Activated CD4-positive, CD25-positive, alpha-beta regulatory T cell (primary cell): ENCODE measurements at regions not wholly inside any gene's neighbourhood (a gene's known extent, or its start where the extent isn't known, plus 50 kb on each side); places are given as distances from the start of the nearest gene placed in this dataset.
"Not testable (repeated sequence)": the region's sequence is repeated elsewhere in the genome, so short reads cannot be mapped to it uniquely, and the experiment has no call there.

Experiments used
- DNase-seq, 4 experiments: peaks; one replicate each; lab custom pipeline; 2025; lab: John Stamatoyannopoulos, UW

DNA sequence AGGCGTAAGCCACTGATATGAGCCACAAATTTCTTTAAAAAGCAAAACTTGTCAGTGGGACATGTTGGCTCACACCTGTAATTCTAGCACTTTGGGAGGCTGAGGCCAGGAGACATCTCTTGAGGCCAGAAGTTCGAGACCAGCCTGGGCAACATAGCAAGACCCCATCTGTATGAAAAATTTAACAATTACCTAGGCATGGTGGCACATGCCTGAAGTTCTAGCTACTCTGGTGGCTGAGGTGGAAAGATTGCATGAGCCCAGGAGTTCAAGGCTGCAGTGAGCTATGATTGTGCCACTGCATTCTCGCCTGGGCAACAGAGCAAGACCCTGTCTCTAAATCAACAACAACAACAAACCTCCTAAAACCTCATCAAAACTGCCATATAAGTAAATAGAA is 147.6 kb upstream of the BARHL2 start:
- no peak for DNase-seq

DNA sequence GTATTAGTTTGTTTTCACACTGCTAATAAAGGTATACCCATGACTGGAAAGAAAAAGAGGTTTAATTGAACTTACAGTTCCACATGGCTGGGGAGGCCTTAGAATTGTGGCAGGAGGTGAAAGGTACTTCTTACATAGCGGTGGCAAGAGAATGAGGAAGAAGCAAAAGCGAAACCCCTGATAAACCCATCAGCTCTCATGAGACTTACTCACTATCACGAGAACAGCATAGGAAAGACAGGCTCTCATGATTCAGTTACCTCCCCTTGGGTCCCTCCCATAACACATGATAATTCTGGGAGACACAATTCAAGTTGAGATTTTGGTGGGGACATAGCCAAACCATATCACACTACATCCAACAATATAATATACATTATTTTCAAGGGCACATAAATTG is 145.7 kb upstream of the BARHL2 start:
- no peak for DNase-seq

DNA sequence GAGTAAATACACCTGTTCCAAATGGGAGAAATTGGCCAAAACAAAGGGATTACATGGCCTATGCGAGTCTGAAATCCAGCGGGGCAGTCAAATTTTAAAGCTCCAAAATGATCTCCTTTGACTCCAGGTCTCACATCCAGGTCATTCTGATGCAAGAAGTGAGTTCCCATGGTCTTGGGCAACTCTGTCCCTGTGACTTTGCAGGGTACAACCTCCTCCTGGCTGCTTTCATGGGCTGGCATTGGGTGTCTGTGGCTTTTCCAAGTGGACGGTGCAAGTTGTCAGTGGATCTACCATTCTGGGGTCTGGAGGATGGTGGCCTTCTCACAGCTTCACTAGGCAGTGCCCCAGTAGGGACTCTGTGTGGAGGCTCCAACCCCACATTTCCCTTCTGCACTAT is 144.3 kb upstream of the BARHL2 start:
- DNase-seq, result not testable (repeated sequence)

DNA sequence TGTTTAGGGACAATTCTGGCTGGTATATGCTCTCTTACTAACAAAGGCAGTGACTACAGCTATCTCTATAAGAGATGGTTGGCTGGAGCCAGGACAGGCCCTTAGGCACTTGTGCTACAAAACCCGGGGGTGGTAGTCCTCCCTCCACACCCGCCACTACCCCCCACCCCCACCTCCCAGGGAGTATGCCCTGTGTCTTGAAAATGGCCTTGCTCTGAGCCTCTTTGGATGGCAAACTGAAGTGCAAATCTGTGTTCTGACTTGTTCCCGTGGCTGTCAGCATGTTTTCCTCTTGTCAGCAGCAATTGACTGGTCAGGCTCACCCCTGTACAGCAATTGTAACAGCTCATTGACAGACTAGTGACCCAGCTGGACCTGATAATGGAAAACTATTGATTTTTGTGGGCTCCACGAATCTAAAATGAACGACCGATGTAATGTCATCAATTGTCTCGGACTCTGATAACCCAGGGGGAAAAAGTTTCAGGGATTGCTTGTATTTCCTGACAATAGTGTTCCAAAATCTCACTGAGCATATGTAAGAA is 139.4 kb upstream of the BARHL2 start:
- no peak for DNase-seq

DNA sequence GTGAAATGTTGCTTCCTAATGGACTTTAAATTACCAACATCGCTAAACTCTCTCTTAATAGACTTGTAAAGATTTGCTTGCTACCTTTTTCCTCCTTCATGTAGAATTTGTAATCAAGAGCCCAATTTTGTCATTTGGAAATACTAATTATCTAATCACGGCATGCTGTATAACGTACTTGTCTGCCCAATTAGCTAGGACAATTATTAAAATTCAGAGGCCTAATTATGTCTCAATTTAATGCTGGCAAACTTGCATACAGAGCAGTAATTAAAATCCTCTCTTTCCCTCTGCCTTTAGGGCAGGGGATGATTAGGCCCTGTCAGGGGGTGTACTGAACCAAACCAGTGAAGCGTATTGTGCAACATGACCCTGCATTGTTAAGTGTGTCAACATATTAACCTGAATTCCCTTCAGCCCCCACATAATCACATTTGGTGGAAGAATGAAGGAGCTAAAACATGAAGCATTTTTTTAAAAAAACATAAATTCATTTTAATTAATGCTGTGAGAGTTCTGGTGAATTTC is 137.4 kb upstream of the BARHL2 start:
- DNase-seq, result no peak

DNA sequence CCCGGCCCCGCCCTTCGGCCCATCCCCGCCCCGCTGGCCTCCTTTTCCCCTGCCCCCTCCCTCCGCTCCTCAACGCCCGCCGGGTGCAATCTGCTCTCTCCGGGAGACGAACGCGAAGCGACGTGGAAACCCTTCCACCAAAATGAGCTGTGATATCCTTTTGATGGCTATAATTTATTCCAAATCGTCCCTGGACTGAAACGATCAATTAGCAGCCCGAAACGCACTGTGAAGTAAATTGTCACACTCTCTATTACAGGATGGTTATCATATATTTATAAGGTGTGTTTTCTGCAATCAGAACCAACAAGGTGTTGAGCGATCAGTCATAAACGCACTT is 134.6 kb upstream of the BARHL2 start:
- no peak for DNase-seq

DNA sequence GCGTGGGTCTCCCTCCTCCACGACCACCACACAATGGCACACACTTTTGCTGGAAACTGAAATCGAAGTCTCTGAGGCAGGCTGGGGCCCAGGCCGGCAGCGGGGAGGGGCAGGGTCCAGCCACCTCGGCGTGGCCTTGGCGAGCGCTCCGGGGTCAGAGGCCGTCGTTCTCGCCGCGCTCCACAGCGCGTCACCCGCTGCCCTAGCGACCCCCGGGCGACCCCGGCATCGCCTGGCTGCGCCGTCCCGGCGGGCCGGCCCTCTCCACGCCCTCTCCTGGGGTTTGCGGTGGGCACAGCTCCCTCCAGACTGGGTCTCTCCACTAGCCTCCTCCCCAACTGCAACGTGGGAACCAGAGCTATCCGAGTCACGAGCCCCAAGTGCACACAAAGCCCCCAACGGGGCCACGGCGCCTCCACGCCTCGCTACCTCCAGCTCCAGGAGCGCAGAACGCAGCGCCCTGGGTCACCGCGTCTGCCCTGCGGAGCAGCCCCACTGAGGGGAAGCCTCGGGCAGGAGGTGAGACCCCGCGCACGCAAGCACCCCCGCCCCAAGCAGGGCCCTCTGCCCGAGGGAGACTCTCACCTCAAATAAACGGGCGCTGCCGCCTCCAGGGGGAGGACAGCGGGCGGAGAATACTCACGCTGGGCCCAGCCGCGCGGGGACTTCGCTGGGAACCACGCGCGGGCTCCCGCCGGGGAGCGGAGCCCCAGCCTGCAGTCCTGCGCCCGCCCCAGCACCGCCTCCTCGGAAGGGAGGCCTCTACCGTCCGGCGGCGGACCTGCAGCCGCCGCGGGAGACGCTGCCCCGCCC is 134.0 kb upstream of the BARHL2 start:
- peak; percentile 41 to 59 (median 53) for DNase-seq

DNA sequence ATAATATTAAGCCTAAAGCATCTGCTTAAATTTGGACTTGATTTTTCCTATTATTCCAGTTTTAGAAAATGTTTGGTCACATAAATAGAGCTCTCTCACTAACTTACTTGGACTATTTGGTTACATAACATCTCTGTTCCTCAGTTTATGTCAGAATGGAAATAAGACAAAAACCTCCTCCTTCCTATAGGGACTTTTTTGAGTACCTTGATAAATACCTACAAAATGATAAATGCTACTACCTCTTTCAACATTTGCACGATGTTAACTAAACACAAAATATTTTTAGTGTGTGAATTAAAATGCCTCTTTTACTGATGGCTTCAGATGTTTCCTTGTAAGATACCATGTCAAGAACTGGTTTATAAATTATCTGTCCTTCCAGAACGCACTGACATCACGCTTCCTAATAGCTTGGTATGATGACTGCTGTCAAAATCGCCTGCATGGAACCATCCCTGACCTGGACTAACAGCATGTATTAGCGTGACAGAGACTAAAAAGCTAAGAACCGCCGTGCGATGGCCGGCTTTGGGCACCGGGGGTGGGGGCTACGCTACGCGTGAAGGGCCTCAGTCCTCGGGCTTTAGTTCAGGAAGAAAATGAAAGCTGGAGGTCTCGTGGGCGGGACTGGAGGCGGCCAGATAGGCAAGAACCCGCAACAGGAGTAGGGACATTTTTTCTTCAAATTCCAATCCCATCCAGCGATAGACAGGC is 133.2 kb upstream of the BARHL2 start:
- DNase-seq, result no peak

DNA sequence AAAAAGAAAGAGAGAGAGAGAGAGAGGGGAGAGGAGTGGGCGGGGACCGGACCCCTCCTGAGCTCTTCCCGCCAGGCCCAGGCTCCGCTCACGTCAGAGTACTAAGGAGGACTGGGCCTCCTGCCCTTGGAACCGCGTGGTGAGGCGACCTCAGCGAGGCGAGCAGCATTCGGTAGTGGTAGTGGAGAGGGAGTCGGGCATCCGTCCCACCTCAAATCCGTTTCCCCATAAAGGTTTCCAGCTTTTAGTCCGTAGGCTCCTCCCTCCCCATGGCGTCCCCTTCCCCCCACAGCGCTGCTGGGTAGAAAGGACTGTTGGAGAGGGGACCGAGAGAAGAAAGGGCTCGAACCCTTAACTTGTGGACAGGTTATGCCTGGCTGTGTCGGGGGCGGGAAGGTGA is 124.4 kb upstream of the BARHL2 start:
- no peak for DNase-seq

DNA sequence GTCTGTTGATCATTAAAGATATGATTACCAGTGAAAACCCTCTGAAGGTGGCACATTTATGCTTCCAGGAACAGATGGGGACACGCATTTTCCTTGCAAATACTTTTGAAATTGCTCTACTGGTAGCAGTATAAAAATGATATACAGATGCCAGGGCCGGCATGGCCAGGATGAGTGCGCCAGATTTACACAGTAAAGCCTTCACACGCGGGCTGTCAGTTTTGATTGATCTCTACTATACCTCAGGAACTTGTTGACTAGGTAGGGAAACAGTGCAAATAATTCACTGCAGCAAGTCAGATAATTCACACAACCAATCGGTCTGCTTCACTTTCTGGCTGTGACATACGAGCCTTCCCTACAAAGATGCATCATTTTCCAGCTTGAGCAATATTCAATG is 123.2 kb upstream of the BARHL2 start:
- DNase-seq, result no peak

DNA sequence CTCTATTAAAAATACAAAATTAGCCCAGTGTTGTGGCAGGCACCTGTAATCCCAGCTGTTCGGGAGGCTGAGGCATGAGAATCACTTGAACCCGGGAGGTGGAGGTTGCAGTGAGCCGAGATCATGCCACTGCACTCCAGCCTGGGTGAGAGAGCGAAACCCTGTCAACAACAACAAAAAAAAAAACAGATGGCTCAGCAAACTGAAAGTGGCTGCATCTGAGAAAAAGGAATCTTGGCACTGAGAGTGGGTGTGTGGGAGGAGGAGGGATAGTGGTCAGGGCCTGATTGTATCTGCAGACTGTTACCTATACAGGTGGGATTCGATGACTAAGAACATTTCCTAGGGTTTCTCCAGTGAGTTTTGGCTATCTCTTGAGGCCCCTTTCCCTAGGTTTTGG is 122.2 kb upstream of the BARHL2 start:
- DNase-seq, result no peak

DNA sequence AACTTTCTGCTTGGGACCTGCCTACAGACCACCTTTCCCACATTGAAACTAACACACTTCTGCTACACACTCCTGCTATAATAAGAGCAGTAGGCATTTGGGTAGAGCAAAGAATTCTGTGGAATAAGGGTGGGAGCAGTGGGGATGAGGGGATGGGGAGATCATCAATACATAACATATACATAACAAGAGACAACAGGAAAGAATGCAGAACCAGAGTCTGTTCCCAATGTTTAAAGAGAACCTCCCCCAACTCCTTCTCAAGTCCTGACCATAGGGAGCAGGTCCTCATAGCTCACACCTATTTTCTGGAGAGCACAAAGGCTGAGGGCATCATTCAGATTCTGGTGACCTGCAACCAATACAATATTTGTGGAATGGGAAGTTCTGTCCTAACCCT is 121.6 kb upstream of the BARHL2 start:
- no peak for DNase-seq

DNA sequence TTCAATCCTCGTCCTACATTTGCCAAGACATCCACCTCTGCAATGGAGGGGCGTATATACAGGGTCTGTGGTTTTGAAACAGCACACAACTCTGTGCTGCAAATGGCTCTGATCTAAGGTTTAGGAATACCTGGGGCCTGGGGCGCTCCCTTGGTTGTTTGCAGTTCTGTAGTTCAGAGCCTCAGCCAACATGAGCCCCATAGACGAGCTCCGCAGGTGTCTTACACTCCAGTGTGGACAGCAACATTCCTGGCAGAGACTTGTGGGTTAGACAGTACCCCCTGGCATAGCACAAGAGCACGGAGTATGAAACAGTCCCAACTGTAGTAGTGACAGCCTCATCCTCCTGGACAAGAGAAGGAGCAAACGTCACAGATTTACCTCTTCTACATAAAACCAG is 120.3 kb upstream of the BARHL2 start:
- no peak for DNase-seq

DNA sequence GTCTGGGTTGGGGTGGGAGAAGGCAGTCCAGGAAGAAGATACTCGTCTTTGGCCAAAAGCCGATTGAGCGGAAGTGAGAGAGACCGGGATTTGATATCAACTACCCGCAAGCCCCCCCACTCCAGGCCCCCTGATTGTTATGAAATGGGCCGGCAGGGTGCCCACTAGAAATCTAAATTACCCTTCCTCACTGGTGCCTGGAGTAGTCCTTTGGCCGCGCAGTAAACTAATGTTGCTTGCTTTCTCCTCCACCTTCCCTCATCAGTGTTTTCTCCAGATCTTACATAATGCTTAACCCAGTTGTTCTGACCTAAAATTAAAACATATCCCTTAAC is 119.2 kb upstream of the BARHL2 start:
- DNase-seq, result no peak

DNA sequence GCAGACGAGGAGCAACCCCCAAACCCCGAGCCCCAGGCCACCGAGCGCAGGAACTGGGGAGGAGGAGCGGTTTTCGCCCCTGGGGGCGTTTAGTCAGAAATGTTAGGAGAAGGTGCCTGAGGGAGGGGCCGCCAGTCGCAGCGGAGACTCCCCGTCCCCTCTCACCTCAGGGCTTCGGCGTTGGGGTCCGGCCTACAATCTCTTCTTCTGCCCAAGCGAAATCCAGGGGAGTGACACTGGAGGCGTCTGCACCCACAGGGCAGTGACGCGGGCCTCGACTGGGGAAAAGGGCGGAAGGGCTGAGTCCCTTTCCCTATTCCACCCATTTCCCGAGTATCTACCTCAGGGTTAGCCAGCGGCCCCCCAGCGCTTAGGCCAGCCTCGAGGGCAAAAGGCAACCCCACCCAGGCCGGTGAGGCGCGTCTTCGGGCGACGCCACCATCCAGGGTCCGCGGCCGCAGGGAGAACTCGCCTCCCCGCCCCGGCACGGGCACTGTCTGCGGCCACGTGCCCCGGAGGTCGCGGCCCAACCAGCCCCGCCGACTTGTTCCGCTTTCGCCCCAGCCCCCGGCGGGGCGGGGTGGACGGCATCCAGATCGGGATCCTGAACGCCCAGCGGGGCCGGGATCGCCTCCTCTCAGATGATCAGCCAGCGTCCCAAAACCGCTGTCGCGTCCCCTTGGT is 118.7 kb upstream of the BARHL2 start:
- no peak for DNase-seq

DNA sequence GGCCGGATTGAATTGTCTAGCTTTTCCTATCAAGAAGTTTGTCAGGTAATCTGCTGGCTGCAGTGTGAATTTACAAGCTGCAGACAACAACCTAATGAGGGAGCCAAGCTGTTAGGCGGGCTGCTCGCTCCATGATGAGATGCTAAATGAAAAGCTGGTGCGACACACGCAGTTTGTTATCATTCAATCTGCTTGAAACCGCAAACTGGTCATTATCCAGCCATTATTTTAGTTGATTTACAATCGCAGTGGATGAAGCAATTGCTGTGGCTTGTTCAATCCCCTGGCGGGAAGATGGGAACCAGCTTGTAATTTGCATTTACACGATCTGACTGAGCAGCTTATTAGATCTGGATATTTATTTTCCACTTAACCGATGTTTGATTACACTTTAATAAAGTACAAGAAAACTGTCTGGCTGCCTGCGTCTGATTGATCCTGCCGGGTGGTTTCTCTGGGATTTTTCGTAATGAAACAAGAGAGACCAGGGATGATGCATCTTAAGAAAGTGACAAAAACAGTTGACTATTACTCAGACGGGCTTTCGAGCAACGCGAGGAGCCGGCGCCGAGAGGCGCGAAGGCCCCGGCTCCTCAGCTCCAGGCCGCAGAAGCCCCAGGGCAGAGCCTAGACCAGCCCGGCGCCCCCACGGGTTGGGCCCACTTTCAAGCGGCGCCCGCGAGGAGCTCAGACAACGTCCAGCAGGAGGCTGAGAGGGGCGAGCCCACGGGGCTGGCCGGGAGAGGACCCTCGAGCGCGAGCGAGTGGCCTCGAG is 118.0 kb upstream of the BARHL2 start:
- no peak for DNase-seq

DNA sequence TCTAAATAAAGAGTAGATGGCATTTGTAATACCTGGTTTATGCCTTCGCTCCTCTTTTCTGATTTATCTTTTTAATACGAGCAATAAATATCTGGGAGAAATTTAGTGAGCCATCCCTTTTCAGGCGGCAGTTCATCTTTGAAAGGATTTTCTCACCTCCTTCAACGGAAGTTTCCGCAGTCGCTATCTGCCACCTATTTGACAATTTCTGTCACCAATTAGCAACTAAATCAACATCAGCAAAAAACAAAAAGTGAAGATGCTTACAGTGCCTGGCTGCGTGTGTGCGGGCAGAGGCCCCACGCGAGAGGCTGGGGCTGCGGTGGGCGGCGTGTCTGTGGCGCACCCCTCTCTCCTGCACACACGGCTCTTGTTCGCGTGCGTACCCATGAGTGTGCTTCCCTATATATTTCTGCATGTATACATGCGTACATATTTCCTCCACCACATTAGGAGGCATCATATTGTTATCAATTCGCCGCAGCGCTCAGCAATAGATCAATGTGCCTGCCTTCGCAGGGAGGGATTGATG is 117.3 kb upstream of the BARHL2 start:
- no peak for DNase-seq

DNA sequence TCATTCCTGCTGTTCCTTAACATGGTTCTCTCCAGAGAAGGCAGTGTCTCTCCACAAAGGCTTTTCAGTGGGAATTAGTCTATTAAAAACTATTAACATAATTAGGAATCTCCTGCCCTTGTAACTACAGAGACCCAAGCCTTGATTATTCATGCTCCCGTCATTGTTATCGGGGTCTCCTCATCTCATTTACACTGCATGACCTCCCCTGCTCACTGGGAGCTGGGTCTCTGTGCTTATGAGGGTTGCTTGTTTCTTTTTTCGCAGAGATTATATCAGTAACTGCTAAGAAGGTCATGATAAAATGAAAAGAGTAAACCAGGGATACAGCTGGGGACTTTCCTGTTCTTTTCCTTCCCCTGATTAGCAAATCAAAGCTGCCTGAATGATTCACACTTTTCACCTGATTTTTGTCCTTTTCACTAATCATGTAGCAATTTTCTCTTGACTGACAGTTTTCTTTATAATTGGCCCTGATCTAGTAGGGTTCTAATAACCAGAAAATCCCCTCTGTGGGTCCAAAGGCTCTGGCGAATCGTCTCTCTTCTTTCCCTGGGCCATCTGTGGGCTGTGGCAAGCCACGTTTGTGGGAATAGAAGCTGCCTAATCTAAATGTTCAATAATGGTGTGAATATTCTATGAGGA is 116.5 kb upstream of the BARHL2 start:
- DNase-seq, result no peak

DNA sequence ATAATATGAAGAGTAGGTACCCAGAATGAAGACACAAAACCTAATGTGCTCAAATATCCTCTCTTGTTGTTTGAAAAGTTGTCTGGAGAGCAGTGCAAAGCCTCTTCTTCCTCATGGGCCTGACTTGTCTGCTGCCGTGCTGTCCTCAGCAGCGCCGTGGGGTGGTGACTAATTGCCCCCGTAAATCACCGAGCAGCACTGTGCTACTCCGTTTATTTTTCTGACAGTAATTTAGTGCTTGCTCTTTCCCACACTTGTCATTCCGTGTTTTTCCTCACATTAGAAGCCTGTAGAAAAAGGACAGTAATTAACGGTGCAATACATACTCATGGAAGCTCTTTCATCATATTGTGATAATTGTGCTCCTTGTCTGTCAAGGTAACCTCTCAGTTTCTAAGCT is 114.8 kb upstream of the BARHL2 start:
- DNase-seq, result no peak

DNA sequence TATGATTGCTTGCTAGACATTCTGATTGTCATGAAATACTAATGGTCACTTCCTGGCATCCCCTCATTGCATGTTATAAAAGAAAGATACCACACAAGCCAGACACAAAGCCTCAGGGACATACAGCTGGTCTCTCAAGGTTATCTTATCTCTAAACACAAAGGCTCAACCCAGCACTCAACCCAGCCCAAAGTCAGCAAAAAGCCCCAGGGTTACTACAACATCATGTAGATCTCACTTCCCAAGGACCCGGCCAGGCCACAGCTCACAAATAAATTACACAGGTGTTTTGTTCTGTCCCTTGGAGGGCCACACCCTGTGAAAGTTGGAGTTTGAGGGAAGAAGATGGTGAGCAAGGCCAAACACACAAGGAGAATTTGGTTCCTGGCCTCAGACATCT is 109.7 kb upstream of the BARHL2 start:
- no peak for DNase-seq

DNA sequence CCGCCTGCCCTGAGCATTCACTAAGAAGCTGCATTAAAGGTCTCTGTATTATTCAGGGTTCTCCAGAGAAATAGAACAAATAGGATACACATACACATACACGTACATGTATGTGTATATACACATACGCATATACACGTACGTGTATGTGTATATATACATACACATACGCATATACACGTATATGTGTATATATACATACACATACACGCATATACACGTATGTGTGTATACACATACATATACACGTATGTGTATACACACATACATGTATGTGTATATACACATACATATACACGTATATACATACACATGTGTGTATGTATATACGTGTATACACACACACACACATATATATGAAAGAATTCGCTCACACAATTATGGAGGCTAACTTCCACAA is 108.9 kb upstream of the BARHL2 start:
- no peak for DNase-seq
